ENCODE measurements at regions not wholly inside any gene's neighbourhood (a gene's known extent, or its start where the extent isn't known, plus 50 kb on each side); places are given as distances from the start of the nearest gene placed in this dataset.

GRCh38 chr13:91001371-91001770 is 346.1 kb upstream of the MIR17HG start:
- DNase-seq, result no peak
- no peaks in the 10 kb centered on the region for H3K27me3 ChIP-seq
- TF ChIP-seq CTCF (IDR thresholded peaks at IDR 0.05), result no peak
- WGBS, 2 donors, result 89 to 91% methylated on average over 6 of the region's 6 CpGs
- intact Hi-C loops (cut with DNase I), result no loop called here
- no peaks in the 10 kb centered on the region for H3K36me3 ChIP-seq
- H3K27ac ChIP-seq, result no peak overlapping the region
- no peaks in the 10 kb centered on the region for H3K4me1 ChIP-seq
- no peak overlapping the region for H3K4me3 ChIP-seq
- ATAC-seq, result no peak
- H3K9me3 ChIP-seq, result no peaks in the 10 kb centered on the region

- H3K4me3 ChIP-seq, result no peak overlapping the region
- H3K27me3 ChIP-seq, result peaks cover 0 to 4% (median 0%) of the 10 kb centered on the region in 7 donors
- H3K36me3 ChIP-seq, result no peaks in the 10 kb centered on the region
- DNase-seq (no peak), ATAC-seq (no peak)
- no peaks in the 10 kb centered on the region for H3K9me3 ChIP-seq
- H3K27ac ChIP-seq, result no peak overlapping the region
- 39 to 48% methylated on average over 3 of the region's 3 CpGs for WGBS, 2 donors
- no peaks in the 10 kb centered on the region for H3K4me1 ChIP-seq
- TF ChIP-seq CTCF (IDR thresholded peaks at IDR 0.05), result no peak
- intact Hi-C loops (cut with DNase I), result no loop called here
Measured at GRCh38 chr13:91014696-91015095, 332.8 kb upstream of the MIR17HG start.

- no peaks in the 10 kb centered on the region for H3K9me3 ChIP-seq
- peak in 1 of 8 donors; percentile 50 for ATAC-seq
- H3K4me3 ChIP-seq, result no peak overlapping the region
- no peak for DNase-seq
- intact Hi-C loops (cut with DNase I), result no loop called here
- peaks cover 0 to 4% (median 0%) of the 10 kb centered on the region in 7 donors for H3K27me3 ChIP-seq
- peak in 8 of 9 donors; percentile 28 to 70 (median 62) for TF ChIP-seq CTCF (IDR thresholded peaks at IDR 0.05)
- WGBS, 2 donors, result 43 to 46% methylated on average over 2 of the region's 2 CpGs
- H3K36me3 ChIP-seq, result no peaks in the 10 kb centered on the region
- no peaks in the 10 kb centered on the region for H3K4me1 ChIP-seq
- H3K27ac ChIP-seq, result no peak overlapping the region
Measured at GRCh38 chr13:91017031-91017668, 330.3 kb upstream of the MIR17HG start.

- peak in 1 of 9 donors; percentile 1 for TF ChIP-seq CTCF (IDR thresholded peaks at IDR 0.05)
- no peak for DNase-seq
- Histone ChIP-seq H3K9me3 (no peaks in the 10 kb centered on the region), H3K4me1 (no peaks in the 10 kb centered on the region), H3K36me3 (no peaks in the 10 kb centered on the region), H3K4me3 (no peak overlapping the region), H3K27me3 (peaks cover 0 to 4% (median 0%) of the 10 kb centered on the region in 7 donors), H3K27ac (no peak overlapping the region)
- no peak for ATAC-seq
- intact Hi-C loops (cut with DNase I), result no loop called here
- WGBS, 2 donors, result 61 to 70% methylated on average over 15 of the region's 15 CpGs
Measured at GRCh38 chr13:91017669-91018053, 329.8 kb upstream of the MIR17HG start.

Measured in heart right ventricle (tissue), 16 donors.